Germinal center (tissue), 1 donor: ENCODE measurements at regions not wholly inside any gene's neighbourhood (a gene's known extent, or its start where the extent isn't known, plus 50 kb on each side); places are given as distances from the start of the nearest gene placed in this dataset.
"Not testable (repeated sequence)": the region's sequence is repeated elsewhere in the genome, so short reads cannot be mapped to it uniquely, and the experiment has no call there.

Experiments
- DNase-seq: peaks from one replicate; pipeline ENCODE4 v3.0.0; 2012; ENCODE audit warnings: mixed read lengths, low spot score

DNA sequence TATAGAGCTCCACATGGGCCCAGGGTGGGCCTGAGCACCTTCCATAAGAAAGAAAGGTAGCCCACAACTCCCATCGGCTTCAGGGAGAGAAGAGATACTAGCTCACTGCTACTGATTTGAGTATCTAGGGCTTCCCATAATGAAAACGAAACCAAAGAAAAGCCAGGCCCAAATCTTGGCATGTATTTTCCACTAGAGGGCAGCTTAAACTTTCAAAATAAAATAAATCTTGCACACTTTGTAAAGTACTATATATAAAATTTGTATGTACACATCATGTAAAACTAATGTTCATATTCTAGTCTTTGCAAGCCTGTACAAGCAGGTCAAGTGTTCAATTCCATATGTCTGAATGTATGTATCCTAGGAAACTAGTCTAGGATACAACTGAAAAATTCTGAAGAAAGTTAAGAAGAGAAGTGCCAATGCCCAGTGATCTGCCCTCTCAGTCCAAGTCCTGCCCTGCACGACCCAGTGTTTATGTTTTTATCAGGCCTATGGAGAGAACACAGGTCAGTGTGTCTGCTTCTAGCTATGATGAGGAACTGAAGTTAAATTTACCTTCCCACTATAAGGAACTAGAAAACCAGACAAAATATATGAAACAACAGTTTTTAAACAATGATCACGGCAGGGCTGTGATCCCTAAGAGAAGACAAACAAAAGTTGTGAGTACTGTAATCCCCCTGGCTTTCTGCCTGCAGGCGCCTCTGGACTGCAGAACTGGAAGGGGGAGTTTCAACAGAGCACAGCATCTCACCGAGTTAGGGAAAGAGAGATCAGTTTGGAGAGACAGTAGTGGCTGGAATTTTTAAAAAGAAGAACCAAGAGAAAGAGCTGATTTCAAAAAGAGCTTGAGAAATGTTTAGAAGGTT lies 475.7 kb downstream of the UQCRFS1 start:
- peak; percentile 16 for DNase-seq

DNA sequence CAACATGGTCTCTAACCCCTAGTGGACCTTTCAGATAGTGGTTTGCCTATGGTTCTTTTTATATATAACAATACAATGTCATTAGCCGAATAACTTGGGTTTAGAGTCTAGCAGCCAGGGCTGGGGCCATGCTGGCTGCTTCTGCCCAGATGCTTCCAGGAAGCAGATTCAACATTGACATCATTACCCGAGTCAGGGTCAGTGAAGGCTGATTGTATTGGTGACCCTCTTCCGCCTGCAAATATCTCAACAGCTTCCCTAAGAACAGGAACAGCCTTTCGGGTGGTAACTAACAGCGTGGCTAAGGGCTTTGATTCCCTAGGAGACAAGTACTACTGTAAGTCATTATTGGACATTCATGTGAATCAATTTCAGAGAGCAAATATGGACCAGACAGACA lies 476.4 kb downstream of the UQCRFS1 start:
- no peak for DNase-seq

DNA sequence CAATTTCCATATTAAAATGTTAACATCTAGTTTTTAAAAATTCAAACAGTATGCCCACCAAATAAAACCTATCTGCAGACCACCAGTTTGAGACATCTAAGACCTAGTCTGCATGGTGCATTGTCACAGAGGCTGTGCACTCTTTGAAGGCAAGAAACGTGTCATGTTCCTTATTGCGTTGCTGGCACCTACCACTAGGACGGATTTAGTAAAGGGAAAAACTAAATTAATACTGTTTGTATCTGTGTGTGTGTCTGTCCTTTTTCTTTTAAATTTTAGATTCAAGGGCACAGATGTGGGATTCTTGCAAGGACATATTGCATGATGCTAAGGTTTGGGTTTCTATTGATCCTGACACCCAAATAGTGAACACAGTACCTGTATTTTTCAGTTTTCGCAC lies 481.4 kb downstream of the UQCRFS1 start:
- no peak for DNase-seq

DNA sequence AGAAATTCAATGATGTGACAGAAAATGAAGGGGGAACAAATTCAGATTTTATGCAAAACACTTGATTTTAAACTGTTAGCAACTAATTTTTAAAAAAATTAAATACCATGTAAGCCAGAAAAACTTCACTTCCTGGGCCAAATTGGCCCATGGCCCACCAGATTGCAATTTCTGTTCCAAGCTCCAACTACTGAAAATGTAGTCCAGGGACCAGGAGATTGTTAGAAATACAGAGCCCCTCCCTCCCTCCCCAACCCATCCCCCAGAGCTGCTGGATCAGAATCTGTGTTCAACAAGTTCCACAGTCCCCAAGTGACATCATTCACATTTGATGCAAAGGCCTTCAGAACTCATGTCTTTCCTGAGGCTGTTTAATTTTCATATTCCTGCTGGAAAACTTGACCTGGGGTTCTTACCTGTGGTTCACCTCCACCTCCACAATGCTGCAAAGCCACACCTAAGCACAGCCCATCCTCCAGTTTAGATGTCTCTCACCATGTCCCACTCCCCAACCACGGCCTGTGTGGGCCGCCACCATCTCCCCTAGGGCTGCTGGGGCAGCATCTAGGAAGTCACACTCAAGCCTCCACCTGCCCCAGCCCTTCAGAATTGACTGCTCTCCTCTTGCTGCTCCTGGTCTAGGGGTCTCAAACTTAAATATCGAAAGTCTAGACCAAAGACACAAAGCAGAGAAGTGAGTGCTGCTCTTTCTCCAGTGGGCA lies 482.0 kb downstream of the UQCRFS1 start:
- no peak for DNase-seq

DNA sequence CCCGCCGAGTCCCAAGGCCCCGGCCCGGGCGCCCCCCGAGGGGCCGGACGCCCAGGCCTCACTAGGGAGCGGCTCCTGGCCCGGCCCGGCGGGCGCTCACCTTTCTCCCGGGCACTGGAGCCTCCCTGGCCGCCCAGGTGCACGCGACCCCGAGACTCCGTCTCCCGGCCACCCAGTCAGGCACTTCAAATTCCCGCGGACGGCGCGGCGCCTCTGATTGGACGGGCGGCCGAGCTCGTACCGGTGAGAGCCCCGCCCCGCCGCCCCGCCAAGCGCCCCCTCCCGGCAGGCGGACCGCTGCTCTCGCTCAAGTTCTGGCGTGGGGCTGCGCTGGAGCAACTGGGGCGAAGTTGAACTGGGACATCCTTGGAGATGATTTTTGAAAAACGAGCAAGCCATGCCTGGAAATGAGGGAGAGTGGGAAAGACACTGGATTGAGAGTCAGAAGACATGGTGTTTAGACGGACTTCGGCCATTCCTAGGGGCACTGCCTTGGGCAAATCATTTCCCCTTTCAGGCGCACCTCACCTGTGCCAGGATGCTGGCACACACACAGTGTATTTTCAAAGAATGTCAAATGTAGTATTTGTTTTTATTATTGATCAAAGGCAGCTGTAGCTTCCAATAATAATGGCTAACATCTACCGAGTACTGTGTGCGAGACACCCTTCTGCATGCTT lies 485.3 kb downstream of the UQCRFS1 start:
- peak; percentile 18 for DNase-seq

DNA sequence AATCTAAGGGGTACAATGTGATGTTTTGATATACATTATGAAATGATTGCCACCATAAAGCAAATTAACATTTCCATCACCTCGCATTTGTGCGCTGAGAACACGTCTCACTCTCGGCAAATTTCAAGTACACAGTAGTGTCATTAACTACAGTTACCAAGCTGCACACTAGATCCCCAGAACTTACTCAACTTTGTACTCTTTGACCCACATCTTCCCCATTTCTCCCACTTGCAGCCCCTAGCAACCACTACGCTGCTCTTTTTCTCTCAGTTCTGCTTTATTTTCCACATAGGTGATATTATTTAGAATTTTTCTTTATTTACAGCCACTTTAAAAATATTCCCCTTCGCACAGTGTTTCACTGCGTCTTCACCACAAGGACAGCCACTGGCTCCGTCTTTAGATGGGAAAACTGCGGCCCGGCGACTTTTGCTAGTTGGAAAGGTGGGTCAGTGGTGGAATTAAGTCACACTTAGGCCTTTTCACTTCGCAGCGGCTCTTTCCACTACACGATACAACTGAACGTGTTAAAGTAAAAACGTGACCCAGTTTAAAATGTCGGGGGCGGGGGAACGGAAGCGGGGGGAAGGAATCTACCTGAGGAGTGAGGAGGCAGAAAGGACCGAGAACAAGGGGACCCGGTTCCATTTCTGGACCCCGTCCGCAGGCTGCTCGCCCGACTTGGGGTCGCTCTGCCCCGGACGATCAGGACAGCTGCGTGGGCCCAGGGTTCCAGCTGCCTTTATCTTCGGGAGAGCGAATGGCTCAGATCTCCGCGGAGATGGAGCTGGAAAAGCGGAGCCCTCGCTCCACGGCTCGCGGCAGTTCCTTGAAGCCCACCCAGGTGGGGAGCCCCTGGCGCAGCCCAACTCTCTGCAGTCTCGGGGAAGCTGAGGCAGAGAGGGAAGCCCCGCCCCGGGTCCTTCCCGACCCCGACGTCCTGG lies 486.1 kb downstream of the UQCRFS1 start:
- no peak for DNase-seq

DNA sequence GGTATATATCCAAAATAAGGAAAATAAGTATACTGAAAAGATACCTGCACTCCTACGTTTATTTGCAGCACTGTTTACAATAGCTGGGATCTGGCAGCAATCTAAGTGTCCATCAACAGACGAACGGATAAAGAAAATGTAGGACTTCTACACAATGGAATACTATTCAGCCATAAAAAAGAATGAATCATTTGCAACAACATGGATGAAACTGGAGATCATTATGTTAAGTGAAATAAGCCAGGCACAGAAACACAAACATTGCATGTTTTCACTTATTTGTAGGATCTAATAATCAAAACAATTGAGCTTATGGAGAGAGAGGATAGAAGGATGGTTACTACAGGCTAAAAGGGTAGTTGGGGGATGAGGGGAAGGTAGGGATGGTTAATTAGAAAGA lies 494.0 kb downstream of the UQCRFS1 start:
- no peak for DNase-seq

DNA sequence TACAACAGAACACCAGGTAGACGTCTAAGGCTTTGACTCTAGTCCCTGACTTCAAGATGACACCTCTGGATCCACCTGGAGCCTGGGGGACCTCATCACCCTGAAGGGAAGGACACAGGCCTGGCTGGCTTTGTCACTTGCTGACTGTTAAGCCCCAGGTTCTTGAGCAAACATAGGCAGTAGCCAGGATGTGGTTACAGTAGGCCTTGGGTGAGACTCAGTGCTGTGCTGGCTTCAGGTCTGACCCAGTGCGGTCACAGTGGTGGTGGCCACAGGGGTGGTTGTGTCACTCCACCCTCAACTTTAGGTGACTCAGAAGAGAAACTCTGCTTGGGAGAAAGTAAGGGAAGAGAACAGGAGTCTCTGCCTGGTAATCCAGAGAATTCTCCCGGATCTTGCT lies 497.8 kb downstream of the UQCRFS1 start:
- no peak for DNase-seq

DNA sequence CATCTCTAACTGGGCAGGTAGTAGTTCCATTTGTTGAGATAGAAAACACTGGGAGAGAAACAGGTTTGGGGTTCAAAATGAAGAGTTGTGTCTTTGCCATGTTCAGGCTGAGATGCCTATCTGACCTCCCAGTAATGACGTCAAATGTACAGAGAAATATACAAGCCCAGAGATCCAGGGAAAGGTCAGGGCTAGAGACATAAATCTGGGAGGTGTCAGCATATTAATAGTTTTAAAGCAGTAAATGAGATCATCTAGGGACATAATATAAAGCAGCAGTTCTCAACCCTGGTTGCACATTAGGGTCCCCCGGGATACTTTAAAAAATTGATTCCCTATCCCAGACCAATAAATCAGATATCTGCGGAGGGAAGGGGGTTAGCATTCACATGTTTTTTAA lies 501.5 kb downstream of the UQCRFS1 start:
- DNase-seq, result no peak

DNA sequence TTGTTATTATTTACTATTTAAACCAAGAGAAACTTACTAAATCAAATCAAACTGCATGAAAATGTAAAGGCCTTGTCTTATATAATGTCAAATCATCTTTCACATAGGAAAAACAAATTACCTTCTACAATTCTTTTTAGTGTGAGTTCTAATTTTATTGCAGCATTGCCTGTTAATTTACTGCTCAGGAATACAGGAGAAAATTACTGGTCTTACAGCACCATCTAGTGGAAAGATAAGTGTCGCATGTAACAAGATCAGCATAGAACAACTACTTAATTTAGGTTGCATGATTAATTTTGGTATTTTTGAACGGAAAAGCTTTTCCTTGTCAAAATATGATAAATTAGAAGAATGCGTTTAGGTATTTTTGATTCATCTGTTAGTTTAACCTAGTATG lies 502.7 kb downstream of the UQCRFS1 start:
- DNase-seq, result peak; percentile 10

DNA sequence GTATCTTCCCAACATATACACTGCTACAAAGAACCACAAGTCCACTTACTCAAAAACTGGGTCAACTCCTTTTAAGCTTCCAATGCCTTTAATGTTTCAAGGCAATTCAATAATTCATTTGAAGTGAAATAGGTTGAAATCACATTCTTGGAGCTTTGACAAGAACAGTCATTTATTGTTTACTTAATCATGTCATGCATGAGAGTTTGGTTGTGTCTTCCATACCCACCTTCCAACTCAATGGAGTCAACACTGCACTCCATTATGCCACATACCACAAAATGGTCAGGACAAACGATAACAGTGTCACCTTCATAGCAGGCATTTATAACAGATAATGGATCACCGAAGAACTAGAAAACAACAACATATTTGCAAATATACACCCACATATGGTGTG lies 506.3 kb downstream of the UQCRFS1 start:
- DNase-seq, result no peak

DNA sequence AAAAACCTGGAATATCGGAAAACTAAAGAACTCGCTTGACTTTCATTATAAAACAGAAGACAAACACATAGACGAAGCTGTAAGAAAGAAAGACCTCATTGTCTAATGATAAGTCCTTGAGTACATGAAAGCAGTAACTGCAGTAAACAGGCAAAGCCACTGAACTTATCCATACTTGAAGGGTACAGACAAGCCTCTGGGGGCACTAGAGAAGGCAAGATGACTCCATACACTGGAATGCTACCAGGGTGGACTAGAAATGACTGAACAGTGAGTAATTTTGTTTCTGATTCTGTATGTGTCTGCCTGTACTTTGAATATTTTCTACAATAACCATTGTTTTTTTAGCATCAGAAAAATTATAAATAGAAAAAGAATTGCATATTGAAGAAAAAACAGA lies 507.9 kb downstream of the UQCRFS1 start:
- no peak for DNase-seq

DNA sequence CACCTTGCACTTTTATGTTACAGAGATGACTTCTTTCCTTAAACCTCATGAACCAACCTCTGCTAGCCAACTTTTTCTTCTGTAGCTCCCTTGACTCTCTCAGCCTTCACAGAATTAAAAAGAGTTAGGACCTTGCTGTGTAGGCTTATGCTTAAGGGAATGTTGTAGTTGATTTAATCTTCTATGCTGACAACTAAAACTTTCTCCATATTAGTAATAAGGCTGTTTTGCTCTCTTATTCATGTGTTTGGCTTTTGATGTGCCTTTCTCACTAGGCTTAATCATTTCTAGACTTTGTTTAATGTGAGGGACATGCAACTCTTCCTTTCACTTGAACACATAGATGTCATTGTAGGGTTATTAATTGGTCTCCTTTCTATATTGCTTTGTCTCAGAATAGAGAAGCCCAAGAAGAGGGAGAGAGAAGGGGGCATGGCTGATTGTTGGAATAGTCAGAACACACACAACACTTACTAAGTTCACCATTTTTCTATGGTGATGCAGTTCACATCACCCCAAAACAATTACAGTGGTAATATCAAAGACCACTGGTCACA lies 509.5 kb downstream of the UQCRFS1 start:
- DNase-seq, result no peak

DNA sequence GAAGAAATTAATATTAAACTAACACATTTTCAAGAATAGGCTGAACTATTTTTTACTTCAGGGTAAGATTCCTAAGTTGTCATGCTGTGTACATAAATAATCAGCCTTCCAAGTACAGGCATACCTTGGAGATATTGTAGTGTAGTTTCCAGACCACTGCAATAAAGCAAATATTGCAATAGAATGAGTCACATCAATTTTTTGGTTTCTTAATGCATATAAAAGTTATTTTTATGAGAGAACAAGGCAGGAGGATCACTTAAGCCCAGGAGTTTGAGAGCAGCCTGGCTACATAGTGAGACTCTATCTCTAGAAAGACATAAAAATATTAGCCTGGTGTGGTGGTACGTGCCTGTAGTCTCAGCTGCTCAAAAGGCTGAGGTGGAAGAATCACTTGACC lies 511.5 kb downstream of the UQCRFS1 start:
- no peak for DNase-seq

DNA sequence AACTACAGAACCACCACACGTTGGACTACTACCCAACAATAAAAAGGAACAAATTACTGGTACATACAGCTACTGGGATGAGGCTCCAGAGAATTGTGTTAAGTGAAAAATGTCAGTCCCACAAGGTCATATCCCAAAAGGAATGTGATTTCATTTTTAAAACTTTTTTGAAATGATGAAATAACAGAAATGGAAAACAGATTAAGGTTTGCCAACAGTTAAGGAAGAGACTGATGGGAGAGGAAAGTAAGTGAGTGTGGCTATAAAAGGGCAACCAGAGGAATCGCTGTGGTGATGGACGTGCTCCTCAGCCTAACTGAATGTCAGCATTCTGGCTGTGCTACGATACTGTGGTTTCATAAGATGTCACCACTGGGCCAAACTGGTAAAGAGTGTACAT lies 512.8 kb downstream of the UQCRFS1 start:
- DNase-seq, result no peak

DNA sequence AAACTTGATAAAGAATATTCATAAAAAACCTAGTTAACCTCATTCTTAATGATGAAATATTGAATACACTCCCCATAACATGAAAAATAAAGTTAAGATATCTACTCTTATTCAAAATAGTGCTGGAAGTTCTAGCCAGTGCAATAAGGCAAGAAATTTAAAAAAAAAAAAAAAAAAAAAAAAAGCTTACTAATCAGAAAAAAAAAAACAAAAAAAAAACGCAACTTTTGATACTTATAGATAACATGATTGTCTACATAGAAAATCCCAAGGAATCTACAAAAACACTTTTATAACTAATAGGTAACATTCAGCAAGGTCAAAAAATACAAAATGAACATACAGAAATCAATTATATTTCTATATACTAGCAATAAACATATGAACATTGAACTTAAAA lies 515.6 kb downstream of the UQCRFS1 start:
- no peak for DNase-seq

DNA sequence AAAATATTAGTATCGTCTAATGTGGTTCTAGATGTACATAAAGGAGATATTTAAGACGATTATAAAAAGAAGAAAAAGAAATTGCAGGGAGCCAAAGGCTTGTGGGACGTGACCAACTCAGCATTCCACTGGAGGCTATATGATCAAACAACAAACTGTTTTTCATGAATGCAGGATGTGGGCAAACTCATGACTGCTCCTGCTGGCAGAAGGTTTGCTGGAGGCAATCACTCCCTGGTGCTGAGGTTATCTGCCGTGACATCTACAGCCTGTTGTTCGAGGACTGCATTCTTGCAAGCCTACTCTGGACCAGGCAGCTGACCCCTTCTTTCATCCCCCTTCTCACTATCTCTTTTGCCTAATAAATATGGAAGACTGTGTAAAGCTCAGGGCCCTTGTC lies 518.1 kb downstream of the UQCRFS1 start:
- no peak for DNase-seq

DNA sequence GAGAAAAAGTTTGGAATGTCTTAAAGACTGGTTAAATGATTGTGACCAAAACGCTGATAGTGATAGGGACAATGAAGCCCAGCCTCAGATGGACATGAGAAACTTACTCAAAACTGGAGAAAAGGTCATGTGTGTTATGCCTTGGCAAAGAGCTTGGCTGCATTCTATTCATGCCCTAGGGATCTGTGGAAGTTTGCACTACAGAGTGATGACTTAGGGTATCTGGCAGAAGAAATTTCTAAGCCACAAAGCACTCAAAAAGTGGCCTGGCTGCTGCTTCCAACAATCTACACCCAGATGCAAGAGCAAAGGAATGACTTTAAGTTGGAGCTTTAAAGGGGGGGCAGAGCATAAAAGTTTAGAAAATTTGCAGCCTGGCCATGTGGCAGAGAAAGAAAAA lies 521.3 kb downstream of the UQCRFS1 start:
- no peak for DNase-seq

DNA sequence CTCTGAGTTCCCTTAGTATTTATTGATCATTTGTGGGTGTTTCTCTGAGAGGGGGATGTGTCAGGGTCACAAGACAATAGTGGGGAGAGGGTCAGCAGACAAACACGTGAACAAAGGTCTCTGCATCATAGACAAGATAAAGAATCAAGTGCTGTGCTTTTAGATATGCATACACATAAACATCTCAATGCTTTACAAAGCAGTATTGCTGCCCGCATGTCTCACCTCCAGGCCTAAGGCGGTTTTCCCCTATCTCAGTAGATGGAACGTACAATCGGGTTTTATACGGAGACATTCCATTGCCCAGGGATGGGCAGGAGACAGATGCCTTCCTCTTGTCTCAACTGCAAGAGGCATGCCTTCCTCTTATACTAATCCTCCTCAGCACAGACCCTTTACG lies 523.5 kb downstream of the UQCRFS1 start:
- not testable (repeated sequence) for DNase-seq

DNA sequence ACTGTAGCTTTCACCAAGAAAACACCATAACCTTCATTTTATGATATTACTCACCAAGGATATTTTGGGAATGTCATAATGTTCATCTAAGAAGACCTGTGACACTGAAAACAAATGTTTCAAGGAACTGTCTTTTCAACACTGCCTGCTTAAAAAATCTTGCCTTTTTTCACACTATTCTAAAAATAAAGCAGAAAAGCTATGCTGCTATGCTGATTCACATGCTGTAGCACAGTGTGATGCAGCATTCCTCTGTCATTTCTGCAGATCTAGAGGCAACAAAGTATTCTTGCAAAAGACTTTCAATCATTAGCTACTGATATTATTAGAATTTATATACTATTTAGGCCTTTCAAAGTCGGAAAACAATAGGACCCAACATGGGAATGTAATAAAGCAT lies 525.7 kb downstream of the UQCRFS1 start:
- no peak for DNase-seq

DNA sequence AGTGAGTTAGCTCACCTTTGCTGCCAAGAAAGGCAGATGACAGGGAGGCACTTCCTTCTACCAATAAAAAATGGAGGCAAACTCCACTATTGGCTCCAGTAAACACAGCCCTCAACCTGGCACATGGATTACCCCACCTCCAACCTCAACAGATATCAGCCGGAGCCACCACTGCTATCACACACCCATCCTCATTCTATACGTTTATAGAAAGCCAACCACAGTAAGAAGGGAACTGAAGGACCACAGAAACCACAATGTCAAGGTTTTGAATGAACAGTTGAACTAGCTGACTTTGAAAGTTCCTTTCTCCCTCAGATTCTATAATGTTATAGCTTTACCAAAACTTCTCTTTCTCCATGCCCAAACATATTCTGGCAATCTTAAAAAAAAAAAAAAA lies 526.2 kb downstream of the UQCRFS1 start:
- no peak for DNase-seq

DNA sequence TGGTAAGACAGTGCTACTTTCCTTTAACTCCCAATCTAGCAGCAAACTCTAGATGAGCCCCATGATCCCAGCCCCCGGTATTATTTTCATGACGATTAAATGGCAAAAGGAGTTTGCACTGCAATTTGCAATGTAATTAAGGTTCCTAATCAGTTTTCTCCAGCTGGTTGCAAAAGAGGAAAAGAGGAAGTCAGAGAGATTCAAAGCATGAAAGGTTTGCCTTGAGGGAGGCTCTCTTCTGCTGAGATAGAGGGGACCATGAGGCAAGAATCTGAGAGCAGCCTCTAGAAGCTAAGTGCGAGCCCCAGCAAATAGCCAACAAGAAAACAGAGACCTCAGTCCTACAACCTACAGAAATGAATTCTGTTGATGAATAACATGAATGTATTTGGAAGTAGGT lies 527.1 kb downstream of the UQCRFS1 start:
- DNase-seq, result no peak
